HG02885 (cell line): ENCODE measurements at regions not wholly inside any gene's neighbourhood (a gene's known extent, or its start where the extent isn't known, plus 50 kb on each side); places are given as distances from the start of the nearest gene placed in this dataset.

Experiments used
- ATAC-seq: cut with Tn5 transposase; IDR thresholded peaks from one replicate; pipeline ENCODE4 v1.9.1; 2021; ENCODE audit warnings: mild to moderate bottlenecking; ENCODE audit not compliant: unreplicated experiment, poor library complexity

DNA sequence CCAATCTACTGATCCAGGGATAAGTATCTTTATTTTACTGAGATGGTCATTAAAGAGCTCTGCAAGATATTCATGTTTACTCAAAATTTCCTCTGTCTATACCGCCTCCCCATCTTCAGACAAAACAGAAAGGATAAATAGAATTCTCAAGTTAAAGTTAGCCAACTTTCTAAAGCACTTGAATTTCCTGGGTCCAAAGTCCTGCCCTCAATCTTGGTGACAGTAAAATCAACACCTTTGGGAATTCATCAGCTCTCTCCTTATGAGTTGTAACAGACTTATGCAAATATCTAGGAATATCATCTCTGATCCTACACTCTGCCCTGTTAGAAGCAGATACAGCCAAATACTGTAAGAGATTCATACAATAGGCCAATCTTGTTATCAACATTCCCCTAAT lies 122.5 kb upstream of the HAAO start:
- no peak for ATAC-seq

DNA sequence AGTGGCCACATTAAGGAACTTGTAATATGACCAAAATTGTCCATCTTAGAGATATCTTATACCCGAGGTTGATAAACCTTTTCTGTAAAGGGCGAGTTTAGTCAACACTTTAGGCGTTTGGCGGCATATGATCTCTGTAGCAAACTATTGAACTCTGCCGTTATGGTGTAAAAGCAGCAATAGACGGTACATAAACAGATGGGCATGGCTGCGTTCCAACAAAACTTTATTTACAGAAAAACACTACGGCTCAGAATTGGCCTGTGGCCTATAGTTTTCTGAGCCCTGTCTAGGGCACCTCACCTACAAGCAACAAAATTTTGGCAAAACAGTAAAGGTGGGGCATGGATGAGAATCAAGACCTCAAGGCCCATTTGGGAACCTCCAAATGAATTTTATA lies 121.9 kb upstream of the HAAO start:
- ATAC-seq = no peak

DNA sequence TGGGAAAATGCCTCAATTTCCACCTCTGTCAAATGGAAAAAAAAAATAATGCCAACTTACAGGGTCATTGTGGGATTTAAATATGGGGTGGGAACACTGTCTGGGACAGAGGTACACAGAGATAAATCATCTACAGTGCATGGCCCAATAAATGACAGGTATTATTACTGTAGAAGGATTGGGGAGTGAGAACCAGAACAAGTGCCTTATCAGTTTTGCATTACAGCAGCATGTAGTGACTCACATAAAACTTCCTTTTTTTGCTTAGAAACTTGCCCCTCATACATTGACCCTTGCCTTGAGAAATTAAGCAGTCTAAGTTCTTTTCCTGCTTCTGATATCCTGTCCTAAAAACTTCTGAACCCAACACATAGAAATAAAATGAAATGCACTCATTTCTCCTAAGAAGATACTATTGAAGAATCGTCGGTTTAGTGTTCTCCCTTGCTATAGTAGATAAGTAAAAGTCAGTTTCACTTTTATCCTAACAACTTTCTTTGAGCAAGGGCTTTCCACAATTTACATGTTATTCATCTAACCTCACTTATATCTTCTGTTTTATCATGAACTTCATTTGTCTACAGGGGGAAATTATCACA lies 121.0 kb upstream of the HAAO start:
- ATAC-seq = no peak

DNA sequence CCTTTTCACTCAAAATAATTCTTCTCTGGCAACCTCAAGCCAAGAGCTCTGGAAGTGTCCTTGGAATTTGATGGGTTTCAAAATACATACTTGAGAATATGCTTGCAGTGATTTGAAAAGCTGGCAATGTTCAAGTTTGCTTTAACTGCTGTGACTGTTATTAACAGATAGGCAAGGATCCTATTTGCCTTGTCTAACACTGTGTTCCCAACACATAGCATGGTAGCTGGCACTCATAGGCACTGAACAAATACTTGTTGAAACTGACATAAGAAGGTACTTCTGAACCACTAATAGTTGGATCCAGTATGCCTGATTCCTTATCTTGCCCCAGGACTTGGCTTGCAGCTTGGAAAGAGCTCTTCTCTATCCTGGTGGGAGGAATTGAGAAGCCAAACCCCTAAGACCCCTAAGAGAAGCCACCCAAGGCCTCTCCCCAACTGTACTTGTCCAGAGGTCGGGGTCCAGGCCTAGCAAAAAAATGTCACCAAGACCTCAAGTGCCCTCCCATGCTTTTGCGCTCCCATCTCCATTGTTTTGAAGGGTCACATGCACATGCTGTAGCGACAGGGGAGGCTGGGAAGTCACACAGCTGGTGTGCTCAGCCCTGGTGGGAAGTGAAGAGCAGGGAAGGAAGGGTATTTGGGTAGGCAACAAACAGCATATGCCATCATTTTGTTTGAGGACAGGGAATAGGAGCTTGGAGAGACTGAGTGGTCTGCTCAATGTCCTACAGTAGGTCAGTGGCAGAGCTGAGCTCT lies 118.4 kb upstream of the HAAO start:
- no peak for ATAC-seq

DNA sequence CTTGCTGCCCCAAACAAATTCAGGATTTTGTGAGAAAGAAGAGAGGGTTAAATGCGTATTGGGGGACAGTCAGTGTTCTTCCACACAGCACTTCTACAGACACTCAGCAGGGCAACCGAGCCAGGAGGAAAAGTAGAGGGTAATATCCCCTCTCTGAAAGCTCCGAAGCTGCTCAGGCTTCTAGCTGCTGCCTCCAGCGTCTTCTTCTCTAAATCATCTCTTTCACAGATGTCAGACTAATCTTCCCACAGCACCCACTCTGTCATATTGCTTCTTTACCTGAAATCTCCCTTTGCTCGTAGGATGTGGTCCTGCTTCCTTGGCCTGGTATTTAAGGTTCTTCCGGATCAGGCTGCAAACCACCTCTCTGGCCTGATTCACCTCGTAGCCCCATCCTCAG lies 117.6 kb upstream of the HAAO start:
- ATAC-seq = no peak

DNA sequence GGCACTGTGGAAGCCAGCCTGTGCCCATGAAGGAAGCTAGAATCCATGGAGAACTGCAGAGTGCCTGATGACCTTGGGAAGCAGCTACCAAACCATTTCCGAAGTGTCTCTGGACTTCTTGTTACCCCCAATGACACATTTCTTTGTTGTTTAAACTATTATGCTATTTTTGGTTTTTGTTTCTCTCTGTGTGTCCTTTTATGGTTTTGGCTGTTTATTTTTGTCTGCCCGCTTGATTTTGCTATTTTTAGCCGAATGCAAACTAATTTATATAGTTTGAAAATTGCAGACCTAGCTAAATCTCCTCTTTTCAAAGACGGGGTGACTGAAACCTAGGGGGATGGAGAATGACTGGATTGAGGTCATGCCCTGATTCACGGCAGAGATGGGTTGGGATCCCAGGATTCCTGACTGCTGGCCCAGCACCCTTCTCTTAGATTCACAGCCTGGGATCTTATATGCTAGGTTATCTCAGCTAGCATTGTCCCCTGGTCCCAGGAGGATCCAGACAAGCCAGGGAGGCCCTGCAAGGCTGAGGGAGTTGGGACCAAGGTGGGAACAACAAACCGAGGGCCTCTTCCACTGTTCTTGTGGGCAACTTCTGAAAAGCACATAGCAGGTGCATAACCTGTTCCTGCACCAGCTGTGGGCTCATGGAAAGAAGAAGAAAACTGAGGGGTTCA lies 116.3 kb upstream of the HAAO start:
- ATAC-seq = no peak

DNA sequence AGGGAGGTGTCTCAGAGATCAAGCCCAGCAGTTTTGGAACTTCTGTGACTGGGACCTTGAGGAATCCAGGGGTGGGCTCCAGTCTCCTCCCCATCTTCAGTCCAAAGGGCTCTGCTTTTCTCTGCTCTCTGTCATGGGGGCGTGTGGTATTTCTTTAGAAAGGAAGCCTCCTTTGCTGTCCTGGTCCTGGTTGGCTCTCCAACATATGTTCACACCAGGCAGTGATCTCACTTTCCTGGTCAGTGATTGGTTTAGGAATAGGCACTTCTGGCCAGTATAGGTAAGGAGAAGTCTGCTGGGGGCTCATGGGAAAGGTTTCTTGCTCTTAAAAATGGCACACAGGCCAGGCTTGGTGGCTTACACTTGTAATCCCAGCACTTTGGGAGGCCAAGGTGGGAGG lies 115.5 kb upstream of the HAAO start:
- ATAC-seq = no peak

DNA sequence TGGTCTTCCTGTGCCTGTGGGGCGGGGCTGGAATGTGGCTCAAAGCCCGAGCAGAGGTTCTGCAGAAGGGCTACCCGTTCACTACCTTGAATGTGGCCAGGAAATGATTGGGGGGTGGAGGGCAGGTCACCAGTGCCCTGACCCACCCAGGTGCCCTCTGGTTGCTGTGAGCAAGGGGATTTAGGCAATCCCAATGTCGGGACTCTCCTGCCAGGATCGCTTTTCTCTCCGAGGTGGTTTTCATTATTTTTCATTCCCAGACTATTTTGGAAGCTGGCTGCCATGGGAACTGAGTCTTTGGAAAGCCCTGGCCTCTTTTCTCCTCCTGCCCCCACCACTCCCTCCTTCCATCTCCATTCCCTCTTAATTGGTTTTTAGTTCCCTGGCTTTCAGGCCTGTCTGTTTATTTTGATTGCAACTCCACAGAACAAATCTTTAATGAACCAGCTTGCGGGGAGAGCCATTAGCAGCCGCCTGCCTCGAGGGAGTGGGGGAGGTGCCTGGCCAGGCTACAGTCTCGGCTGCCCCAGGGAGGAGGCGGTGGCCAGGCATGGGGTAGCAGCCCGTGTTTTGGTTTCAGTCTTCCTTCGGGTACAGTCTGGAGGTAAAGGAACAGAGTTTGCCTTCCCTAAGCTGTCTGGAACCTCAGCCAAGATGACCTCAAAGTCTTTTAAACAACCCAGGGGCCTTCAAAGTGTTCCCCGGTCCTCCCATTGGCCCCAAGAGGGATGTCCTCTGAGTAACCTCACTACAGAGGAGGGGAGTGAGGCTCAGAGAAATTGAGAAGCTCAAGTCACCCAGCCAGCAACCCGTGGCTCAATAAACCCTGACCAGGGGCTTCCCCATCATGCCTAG lies 114.4 kb upstream of the HAAO start:
- ATAC-seq = no peak

DNA sequence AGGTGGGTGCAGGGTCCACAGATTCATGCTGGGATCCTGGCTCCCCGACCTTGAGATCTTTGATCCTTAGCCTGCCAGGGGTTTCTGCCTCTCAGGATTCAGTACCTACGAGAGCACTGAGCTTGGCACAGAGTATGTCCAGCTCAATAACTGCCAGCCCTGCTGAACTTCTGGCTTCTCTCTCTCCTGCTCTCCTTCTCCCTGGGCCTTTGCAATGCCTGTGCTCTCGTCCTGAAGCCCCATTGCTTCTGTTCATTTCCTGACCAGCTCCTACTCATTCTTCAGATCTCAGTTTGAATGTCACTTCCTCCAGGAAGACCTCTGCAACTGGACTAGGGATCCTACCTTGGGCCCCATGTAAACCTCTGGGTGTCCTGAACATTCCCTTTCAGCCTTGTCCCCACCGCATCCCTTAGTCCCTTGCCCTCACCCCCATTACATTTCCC lies 113.8 kb upstream of the HAAO start:
- ATAC-seq = no peak

DNA sequence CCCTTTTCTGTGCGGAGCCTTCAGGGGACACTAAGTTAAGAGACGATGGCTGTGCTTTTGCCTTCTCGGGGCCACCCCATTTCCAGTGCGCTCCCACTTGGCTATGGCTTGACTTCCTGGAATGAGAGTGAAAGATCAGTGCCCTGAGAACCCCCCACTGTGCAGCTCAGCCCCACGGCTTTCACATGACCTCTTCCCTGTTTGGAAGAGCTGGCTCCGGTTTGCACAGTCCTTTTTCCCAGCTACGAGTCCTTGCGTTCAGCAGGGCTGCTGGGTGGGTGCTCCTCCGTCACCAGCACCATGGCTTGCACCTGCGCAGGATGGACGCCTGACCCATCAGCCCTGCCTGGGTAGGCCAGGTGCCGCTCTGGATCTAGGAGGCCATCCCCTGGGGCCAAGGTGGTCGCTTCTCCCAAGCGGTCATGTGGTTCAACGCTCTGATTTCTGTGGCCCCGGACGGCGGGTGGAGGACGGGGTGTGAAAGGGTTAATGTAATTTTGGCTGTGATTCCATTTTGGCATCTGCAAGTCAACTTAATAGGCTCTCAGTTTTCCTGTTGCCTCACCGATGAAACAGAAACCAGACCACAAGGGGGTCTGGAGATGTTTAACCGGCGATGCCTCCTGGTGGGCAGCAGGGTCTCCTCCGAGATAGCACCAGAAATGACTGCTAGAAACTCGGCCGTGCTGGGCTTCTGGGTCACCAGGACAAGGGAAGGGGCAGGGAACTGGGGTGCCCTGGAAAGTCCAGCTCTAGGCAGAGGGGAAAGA lies 113.1 kb upstream of the HAAO start:
- no peak for ATAC-seq

DNA sequence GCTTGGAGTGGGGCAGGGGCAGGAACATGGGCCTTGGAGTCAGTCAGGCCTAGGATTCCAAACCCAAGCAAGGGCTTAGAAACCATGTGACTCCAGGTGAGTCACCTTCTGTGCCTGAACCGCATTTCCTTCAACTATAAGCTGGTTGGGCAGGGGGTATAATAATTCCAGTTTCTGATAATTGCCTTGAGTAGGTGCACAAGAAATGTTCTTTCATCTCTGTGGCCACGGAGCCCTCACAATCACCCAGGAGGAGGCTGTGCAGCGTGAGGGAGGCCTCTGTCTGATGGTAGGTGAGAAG lies 112.1 kb upstream of the HAAO start:
- no peak for ATAC-seq

DNA sequence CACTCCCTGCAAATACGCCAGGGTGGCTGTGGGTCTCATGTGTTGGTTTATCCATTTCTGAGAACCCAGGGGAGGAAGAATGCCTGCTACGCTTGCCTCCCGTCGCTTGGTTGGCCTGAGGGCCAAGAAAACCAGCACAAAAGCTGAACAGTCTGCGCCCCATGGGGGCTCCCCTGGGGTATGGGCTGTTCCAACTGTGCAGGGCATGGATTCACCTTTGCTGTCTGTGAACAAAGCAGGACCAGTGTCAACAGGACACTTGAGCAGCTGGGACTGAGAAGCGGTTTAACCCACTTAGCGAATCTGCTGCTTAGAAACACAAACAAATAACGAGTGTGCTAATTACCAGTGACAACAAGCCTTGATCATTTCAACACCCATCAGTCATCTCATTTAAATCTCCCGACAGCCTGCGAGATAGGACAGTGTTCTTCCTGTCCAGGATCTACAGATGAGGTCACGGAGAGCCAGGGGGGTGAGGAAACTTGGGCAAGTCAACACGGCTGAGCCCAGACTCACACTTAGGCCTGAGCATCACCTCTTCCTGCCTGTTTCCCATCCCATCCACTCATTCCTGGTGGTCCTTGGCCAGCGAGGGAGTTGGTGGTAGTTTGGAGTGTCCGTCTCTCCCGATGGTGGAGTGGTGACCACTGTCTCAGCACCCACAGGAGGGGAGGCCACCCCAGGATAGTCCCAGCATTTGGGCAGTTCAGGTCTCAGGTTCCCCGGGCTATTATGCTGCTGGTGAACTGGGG lies 111.6 kb upstream of the HAAO start:
- no peak for ATAC-seq

DNA sequence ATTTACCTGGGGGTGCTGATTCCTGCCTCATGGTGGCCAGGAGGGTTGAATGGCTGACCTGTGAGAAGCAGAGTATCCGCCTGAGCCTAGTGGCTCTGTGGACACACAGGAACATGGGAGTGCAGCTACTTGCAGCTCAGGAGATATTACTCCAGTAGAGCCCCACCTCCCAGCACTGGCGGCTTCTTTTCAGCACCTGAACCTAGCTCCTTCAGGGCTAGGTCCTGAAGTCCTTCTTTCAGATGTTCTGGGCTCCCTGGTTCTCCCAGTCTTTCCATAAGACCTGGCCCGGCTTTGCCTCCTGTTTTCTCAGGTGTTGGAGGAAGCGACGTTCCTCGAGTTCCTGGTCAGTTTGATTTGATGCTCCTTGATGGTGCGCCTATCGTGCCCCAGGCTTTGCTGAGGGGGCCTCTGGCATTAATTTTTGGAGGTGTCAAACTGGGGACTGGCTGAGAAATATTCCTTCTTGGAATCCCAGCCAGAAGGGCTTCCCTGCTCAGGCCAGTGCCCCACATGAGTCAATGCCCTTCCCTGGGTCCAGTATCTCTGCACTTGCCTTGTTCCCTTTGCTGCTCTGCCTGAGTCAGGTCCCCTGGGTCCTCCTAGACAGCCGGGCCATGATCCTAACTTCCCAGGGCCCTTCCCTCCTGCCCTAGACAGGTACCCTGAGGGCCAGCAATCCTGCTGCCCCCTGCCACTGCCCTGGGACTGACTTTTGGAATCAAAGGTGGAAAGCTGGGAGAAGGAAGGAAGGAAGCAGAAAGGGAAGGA lies 110.7 kb upstream of the HAAO start:
- ATAC-seq = no peak

DNA sequence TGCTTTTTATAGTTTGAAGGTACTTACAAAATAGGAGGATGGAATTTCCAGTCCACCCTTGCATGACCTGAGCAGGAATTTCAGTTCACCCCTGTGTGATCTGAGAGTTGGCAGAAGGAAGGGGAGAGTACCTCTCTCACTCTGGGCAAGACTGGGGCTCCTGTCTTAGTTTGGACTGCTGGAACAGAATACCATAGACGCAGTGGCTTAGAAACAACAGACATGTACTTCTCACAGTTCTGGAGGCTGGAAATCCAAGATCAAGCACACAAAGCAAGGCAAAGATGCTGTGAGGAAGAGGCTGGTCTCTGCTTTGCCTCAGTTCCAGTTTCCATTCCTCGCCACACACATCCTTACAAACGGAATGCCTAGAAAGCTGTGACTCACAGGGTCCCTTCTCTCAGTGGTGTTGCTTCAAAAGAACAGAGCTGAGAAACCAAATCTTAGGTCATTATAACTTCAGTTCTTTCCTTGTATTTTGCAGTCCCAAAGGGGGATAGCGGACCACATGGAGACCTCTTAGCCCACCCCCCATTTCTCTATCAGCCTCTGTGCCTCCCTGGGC lies 108.8 kb upstream of the HAAO start:
- no peak for ATAC-seq

DNA sequence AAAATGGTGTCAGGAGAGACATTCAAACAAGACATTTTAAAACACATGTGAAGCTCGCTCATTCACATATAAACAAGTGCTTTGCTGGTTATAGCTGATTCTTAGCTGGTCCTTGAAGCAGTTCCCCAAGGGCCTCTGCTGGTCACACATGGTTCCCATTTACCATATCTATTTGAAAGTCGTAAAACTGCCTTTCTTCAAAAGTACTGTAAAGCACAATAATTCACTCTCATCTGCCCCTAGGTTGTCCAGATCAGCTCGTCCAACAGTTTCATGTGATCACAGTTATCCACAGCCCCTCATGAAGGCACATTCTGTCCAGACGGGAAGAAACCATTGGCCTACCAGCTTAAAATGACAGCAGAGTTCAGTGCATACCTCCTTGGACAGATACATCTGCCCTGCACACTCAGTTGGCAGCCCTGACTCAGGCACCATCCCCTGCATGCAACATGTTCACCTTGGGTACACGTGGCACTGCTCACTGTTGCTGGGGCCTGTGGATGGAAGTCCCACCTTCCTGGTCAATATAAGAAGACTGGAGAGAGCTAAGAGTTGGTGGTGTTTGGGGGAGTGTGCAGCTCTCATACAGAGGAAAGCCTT lies 108.0 kb upstream of the HAAO start:
- no peak for ATAC-seq

DNA sequence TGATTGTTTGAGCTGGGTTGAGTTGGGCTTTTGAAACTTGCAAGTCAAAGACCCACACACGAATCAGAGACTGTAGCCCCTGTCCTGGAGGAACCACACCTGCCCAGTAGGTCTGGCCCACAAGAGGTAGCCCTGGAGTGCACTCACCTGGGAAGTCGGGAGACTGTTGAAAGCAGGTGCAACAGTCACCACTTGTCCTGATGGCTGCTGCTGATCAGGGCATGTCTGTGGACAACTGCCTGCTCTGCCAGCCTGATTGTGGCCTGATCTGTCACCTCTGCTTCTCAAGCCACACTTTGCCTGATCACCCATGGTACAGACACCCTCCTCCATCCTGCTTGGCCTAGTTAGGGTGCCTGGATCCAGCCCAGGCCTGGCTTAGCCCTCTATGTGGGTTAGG lies 105.0 kb upstream of the HAAO start:
- ATAC-seq = no peak

DNA sequence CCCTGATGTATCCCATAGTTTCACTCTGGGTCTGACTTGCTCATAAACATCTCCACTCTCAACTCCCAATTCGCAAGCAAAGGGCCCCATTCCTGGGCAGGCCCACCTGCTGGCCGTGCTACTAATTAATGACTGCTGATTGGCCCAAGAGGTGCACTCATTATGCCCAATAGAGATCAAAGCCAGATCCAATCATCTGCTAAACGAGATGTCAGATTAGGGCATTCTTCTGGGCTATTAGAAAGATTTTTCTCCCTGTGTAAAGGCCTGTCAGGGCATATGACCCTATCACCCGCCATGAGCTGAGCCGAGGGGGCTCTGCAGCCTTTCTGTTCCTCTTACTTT lies 103.4 kb upstream of the HAAO start:
- ATAC-seq = no peak

DNA sequence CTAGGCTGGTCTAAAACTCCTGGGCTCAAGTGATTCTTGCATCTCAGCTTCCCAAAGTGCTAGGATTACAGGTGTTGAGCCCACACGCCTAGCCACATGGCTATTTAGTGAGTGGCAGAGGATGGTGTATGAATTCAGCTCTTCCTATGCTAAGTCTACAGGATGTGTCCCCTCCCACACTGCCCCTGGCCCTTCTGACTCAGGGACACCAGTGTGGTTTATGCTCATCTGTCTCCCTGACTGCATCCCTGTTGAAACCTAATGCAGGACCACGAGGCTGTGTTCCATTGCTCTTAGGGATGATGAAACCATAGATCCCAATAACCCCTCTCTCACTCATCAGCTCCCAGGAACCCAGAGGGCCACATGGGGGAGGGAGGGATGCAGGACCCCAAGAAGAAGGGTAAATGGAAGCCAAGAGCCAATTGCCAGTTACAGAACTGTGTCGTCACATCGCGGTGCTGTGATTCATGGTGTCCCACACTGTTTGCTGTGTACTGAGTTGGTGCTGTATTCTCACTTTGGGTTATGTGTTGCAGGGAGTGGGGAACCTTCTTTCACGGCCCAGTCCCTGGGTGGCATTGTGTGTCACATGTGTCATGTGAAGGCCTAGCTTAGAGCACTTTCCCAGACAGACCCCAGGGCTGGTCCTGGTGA lies 102.9 kb upstream of the HAAO start:
- ATAC-seq = no peak
